ENCODE measurements at regions not wholly inside any gene's neighbourhood (a gene's known extent, or its start where the extent isn't known, plus 50 kb on each side); places are given as distances from the start of the nearest gene placed in this dataset.
"Not testable (repeated sequence)": the region's sequence is repeated elsewhere in the genome, so short reads cannot be mapped to it uniquely, and the experiment has no call there.

- TF ChIP-seq, protein P1, sequence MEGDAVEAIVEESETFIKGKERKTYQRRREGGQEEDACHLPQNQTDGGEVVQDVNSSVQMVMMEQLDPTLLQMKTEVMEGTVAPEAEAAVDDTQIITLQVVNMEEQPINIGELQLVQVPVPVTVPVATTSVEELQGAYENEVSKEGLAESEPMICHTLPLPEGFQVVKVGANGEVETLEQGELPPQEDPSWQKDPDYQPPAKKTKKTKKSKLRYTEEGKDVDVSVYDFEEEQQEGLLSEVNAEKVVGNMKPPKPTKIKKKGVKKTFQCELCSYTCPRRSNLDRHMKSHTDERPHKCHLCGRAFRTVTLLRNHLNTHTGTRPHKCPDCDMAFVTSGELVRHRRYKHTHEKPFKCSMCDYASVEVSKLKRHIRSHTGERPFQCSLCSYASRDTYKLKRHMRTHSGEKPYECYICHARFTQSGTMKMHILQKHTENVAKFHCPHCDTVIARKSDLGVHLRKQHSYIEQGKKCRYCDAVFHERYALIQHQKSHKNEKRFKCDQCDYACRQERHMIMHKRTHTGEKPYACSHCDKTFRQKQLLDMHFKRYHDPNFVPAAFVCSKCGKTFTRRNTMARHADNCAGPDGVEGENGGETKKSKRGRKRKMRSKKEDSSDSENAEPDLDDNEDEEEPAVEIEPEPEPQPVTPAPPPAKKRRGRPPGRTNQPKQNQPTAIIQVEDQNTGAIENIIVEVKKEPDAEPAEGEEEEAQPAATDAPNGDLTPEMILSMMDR (conservative IDR thresholded peaks at IDR 0.05; ENCODE audit: low read depth, low read length) = not testable (repeated sequence)
- TF ChIP-seq EZH2 (IDR thresholded peaks at IDR 0.05; ENCODE audit: borderline replicate concordance, low read depth, low read length, poor library complexity, severe bottlenecking) = not testable (repeated sequence)
These were observed 200.1 kb downstream of the POTEG start for GRCh38 chr14:19234059-19234458.

Measured in A673 (cell line).